HG03066 (cell line): ENCODE measurements at regions not wholly inside any gene's neighbourhood (a gene's known extent, or its start where the extent isn't known, plus 50 kb on each side); places are given as distances from the start of the nearest gene placed in this dataset.
"Not testable (repeated sequence)": the region's sequence is repeated elsewhere in the genome, so short reads cannot be mapped to it uniquely, and the experiment has no call there.

Experiments used
- ATAC-seq: cut with Tn5 transposase; IDR thresholded peaks from one replicate; pipeline ENCODE4 v1.9.1; 2021; ENCODE audit warnings: low read depth; ENCODE audit not compliant: unreplicated experiment

- no peak for ATAC-seq
Measured at GRCh38 chr7:35968140-35968940, 167.5 kb downstream of the SEPTIN7 start.

- ATAC-seq: no peak
Measured at GRCh38 chr7:35969066-35969465, 168.2 kb downstream of the SEPTIN7 start.

- no peak for ATAC-seq
Measured at GRCh38 chr7:35970458-35970857, 169.6 kb downstream of the SEPTIN7 start.

- no peak for ATAC-seq
Measured at GRCh38 chr7:35971133-35971891, 170.5 kb downstream of the SEPTIN7 start.

- no peak for ATAC-seq
Measured at GRCh38 chr7:35975851-35976454, 175.1 kb downstream of the SEPTIN7 start.

GRCh38 chr7:35978816-35979640 lies 174.0 kb upstream of the EEPD1 start:
- not testable (repeated sequence) for ATAC-seq

- no peak for ATAC-seq
Measured at GRCh38 chr7:35982600-35982999, 170.5 kb upstream of the EEPD1 start.

- ATAC-seq: no peak
Measured at GRCh38 chr7:35983626-35984025, 169.4 kb upstream of the EEPD1 start.

- ATAC-seq: peak; percentile 84
Measured at GRCh38 chr7:35985126-35985754, 167.8 kb upstream of the EEPD1 start.

- ATAC-seq: no peak
Measured at GRCh38 chr7:35987016-35987415, 166.0 kb upstream of the EEPD1 start.

GRCh38 chr7:35988105-35988504 lies 164.9 kb upstream of the EEPD1 start:
- ATAC-seq: no peak

- no peak for ATAC-seq
Measured at GRCh38 chr7:35988818-35989217, 164.2 kb upstream of the EEPD1 start.

- ATAC-seq: no peak
Measured at GRCh38 chr7:35991511-35992232, 161.4 kb upstream of the EEPD1 start.

GRCh38 chr7:35992436-35992835 lies 160.6 kb upstream of the EEPD1 start:
- no peak for ATAC-seq

- ATAC-seq: no peak
Measured at GRCh38 chr7:35993113-35993512, 159.9 kb upstream of the EEPD1 start.

- no peak for ATAC-seq
Measured at GRCh38 chr7:35993676-35994606, 159.1 kb upstream of the EEPD1 start.

GRCh38 chr7:35995334-35995733 lies 157.7 kb upstream of the EEPD1 start:
- ATAC-seq: no peak

GRCh38 chr7:35998481-35998880 lies 154.6 kb upstream of the EEPD1 start:
- ATAC-seq: no peak
